ENCODE measurements at regions not wholly inside any gene's neighbourhood (a gene's known extent, or its start where the extent isn't known, plus 50 kb on each side); places are given as distances from the start of the nearest gene placed in this dataset.

GRCh38 chr5:33375900-33376299, 64.9 kb upstream of the TARS1 start:
- no peak for DNase-seq (ENCODE audit: low read depth)
- no peak for TF ChIP-seq CTCF (IDR thresholded peaks at IDR 0.05; ENCODE audit: low read depth, low read length, missing control alignments)
- H3K4me3 ChIP-seq (ENCODE audit: low read depth, low read length): no peak overlapping the region
- in situ Hi-C loops (cut with HindIII; ENCODE audit: low sequenced_read_pairs): no loop called here

GRCh38 chr5:33379757-33380156, 61.0 kb upstream of the TARS1 start:
- TF ChIP-seq CTCF (IDR thresholded peaks at IDR 0.05; ENCODE audit: low read depth, low read length, missing control alignments): peak; percentile 36
- no peak for DNase-seq (ENCODE audit: low read depth)
- H3K4me3 ChIP-seq (ENCODE audit: low read depth, low read length): no peak overlapping the region
- in situ Hi-C loops (cut with HindIII; ENCODE audit: low sequenced_read_pairs): no loop called here

GRCh38 chr5:33381243-33381642, 59.5 kb upstream of the TARS1 start:
- no peak overlapping the region for H3K4me3 ChIP-seq (ENCODE audit: low read depth, low read length)
- DNase-seq (ENCODE audit: low read depth): no peak
- in situ Hi-C loops (cut with HindIII; ENCODE audit: low sequenced_read_pairs): no loop called here
- TF ChIP-seq CTCF (IDR thresholded peaks at IDR 0.05; ENCODE audit: low read depth, low read length, missing control alignments): no peak

All from astrocyte of the cerebellum (primary cell).